ENCODE measurements at regions not wholly inside any gene's neighbourhood (a gene's known extent, or its start where the extent isn't known, plus 50 kb on each side); places are given as distances from the start of the nearest gene placed in this dataset.
"Not testable (repeated sequence)": the region's sequence is repeated elsewhere in the genome, so short reads cannot be mapped to it uniquely, and the experiment has no call there.

- Histone ChIP-seq H3K9ac (ENCODE audit: low read depth, low read length) (no peak overlapping the region), H4K20me1 (ENCODE audit: insufficient read depth, low read length) (no peaks in the 10 kb centered on the region), H3K27me3 (ENCODE audit: insufficient read depth, low read length, poor library complexity) (no peaks in the 10 kb centered on the region), H3K9me3 (ENCODE audit: insufficient read depth, low read length, severe bottlenecking) (no peaks in the 10 kb centered on the region), H3K79me2 (ENCODE audit: insufficient read depth, low read length) (no peaks in the 10 kb centered on the region), H3K36me3 (ENCODE audit: insufficient read depth, low read length) (no peaks in the 10 kb centered on the region), H3K4me1 (ENCODE audit: insufficient read depth, low read length) (no peaks in the 10 kb centered on the region), H3K4me2 (ENCODE audit: insufficient read depth, low read length) (no peak overlapping the region), H3K27ac (ENCODE audit: low read length) (no peak overlapping the region), H2AFZ (ENCODE audit: low read depth, low read length) (no peak overlapping the region), H3K4me3 (ENCODE audit: low read depth in 1 of 2, low read length in 2 of 2) (no peak overlapping the region)
- no peak for ATAC-seq (ENCODE audit: insufficient read depth, low read depth)
- DNase-seq: no peak
- TF ChIP-seq EZH2 (IDR thresholded peaks at IDR 0.05; ENCODE audit: borderline replicate concordance, low read depth, low read length, severe bottlenecking) (no peak), CTCF (IDR thresholded peaks at IDR 0.05; ENCODE audit: borderline replicate concordance, extremely low read depth, low read length, poor library complexity, severe bottlenecking) (no peak)
Measured at GRCh38 chr1:188641566-188642211, 1812.9 kb downstream of the PLA2G4A start.

- no peaks in the 10 kb centered on the region for H4K20me1 ChIP-seq (ENCODE audit: insufficient read depth, low read length)
- TF ChIP-seq CTCF (IDR thresholded peaks at IDR 0.05; ENCODE audit: borderline replicate concordance, extremely low read depth, low read length, poor library complexity, severe bottlenecking) (no peak), EZH2 (IDR thresholded peaks at IDR 0.05; ENCODE audit: borderline replicate concordance, low read depth, low read length, severe bottlenecking) (no peak)
- H3K79me2 ChIP-seq (ENCODE audit: insufficient read depth, low read length): no peaks in the 10 kb centered on the region
- H3K4me1 ChIP-seq (ENCODE audit: insufficient read depth, low read length): no peaks in the 10 kb centered on the region
- no peak overlapping the region for H2AFZ ChIP-seq (ENCODE audit: low read depth, low read length)
- H3K4me2 ChIP-seq (ENCODE audit: insufficient read depth, low read length): no peak overlapping the region
- no peak overlapping the region for H3K27ac ChIP-seq (ENCODE audit: low read length)
- H3K4me3 ChIP-seq (ENCODE audit: low read depth in 1 of 2, low read length in 2 of 2): no peak overlapping the region
- ATAC-seq (ENCODE audit: insufficient read depth, low read depth): no peak
- H3K9ac ChIP-seq (ENCODE audit: low read depth, low read length): no peak overlapping the region
- DNase-seq: no peak
- H3K36me3 ChIP-seq (ENCODE audit: insufficient read depth, low read length): no peaks in the 10 kb centered on the region
- no peaks in the 10 kb centered on the region for H3K27me3 ChIP-seq (ENCODE audit: insufficient read depth, low read length, poor library complexity)
- no peaks in the 10 kb centered on the region for H3K9me3 ChIP-seq (ENCODE audit: insufficient read depth, low read length, severe bottlenecking)
Measured at GRCh38 chr1:188642704-188643103, 1814.0 kb downstream of the PLA2G4A start.

GRCh38 chr1:188652678-188653077, 1823.9 kb downstream of the PLA2G4A start:
- Histone ChIP-seq H3K27ac (ENCODE audit: low read length) (no peak overlapping the region), H3K9ac (ENCODE audit: low read depth, low read length) (no peak overlapping the region), H3K4me1 (ENCODE audit: insufficient read depth, low read length) (no peaks in the 10 kb centered on the region), H2AFZ (ENCODE audit: low read depth, low read length) (no peak overlapping the region), H3K79me2 (ENCODE audit: insufficient read depth, low read length) (no peaks in the 10 kb centered on the region), H3K27me3 (ENCODE audit: insufficient read depth, low read length, poor library complexity) (no peaks in the 10 kb centered on the region), H3K4me2 (ENCODE audit: insufficient read depth, low read length) (no peak overlapping the region), H3K9me3 (ENCODE audit: insufficient read depth, low read length, severe bottlenecking) (no peaks in the 10 kb centered on the region), H4K20me1 (ENCODE audit: insufficient read depth, low read length) (no peaks in the 10 kb centered on the region), H3K4me3 (ENCODE audit: low read depth in 1 of 2, low read length in 2 of 2) (no peak overlapping the region), H3K36me3 (ENCODE audit: insufficient read depth, low read length) (no peaks in the 10 kb centered on the region)
- no peak for ATAC-seq (ENCODE audit: insufficient read depth, low read depth)
- DNase-seq: no peak
- TF ChIP-seq EZH2 (IDR thresholded peaks at IDR 0.05; ENCODE audit: borderline replicate concordance, low read depth, low read length, severe bottlenecking) (no peak), CTCF (IDR thresholded peaks at IDR 0.05; ENCODE audit: borderline replicate concordance, extremely low read depth, low read length, poor library complexity, severe bottlenecking) (no peak)

GRCh38 chr1:188655966-188656365, 1821.7 kb downstream of the BRINP3 start:
- not testable (repeated sequence) for H3K9ac ChIP-seq (ENCODE audit: low read depth, low read length); H3K4me2 ChIP-seq (ENCODE audit: insufficient read depth, low read length); DNase-seq; H3K27ac ChIP-seq (ENCODE audit: low read length); H3K9me3 ChIP-seq (ENCODE audit: insufficient read depth, low read length, severe bottlenecking); ATAC-seq (ENCODE audit: insufficient read depth, low read depth); H2AFZ ChIP-seq (ENCODE audit: low read depth, low read length); H3K4me3 ChIP-seq (ENCODE audit: low read depth in 1 of 2, low read length in 2 of 2); H3K4me1 ChIP-seq (ENCODE audit: insufficient read depth, low read length); H3K79me2 ChIP-seq (ENCODE audit: insufficient read depth, low read length); H4K20me1 ChIP-seq (ENCODE audit: insufficient read depth, low read length); H3K36me3 ChIP-seq (ENCODE audit: insufficient read depth, low read length); H3K27me3 ChIP-seq (ENCODE audit: insufficient read depth, low read length, poor library complexity)
